ENCODE measurements at regions not wholly inside any gene's neighbourhood (a gene's known extent, or its start where the extent isn't known, plus 50 kb on each side); places are given as distances from the start of the nearest gene placed in this dataset.

DNA sequence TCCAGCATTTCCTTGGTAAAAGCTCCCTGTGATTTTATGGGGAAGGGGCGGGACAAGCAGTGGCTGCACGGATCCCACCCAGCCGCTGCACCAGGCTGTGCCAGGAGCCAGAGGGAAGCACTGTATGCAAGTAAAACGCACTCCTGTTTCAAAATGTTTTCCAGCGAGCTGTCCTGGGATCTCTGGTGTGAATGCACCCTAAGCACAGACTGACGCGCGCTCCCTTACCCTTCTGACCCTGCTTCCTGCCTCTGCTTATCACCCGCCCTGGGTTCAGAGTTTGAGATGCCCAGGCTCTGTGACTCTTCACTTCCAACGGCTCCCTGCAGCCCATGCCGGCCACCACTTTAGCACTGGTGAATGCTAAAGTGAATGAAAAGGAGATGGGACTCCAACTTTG, 131.2 kb downstream of the RHOU start:
- H3F3A ChIP-seq (ENCODE audit: insufficient read depth, low read length, poor library complexity, severe bottlenecking): no peaks in the 10 kb centered on the region
- H3K4me2 ChIP-seq (ENCODE audit: low read length): no peak overlapping the region
- no peak overlapping the region for H3K27ac ChIP-seq (ENCODE audit: low read length)
- no peak overlapping the region for H3K4me3 ChIP-seq (ENCODE audit: low read length)
- no peak overlapping the region for H2AFZ ChIP-seq (ENCODE audit: low read depth, low read length)
- no peaks in the 10 kb centered on the region for H3K36me3 ChIP-seq (ENCODE audit: insufficient read depth, low read length)
- H4K20me1 ChIP-seq (ENCODE audit: insufficient read depth): no peaks in the 10 kb centered on the region
- no peak overlapping the region for H3K9ac ChIP-seq (ENCODE audit: low read length)
- H3K9me2 ChIP-seq (ENCODE audit: insufficient read depth, low read length): no peaks in the 10 kb centered on the region
- H3K27me3 ChIP-seq (ENCODE audit: insufficient read depth, low read depth, low read length): no peaks in the 10 kb centered on the region
- no peaks in the 10 kb centered on the region for H3K9me3 ChIP-seq (ENCODE audit: low read length)
- no peaks in the 10 kb centered on the region for H3K79me2 ChIP-seq (replicated peaks; ENCODE audit: insufficient read depth, low read length)
- TF ChIP-seq TAF1 (IDR thresholded peaks at IDR 0.05; ENCODE audit: low read depth): no peak

DNA sequence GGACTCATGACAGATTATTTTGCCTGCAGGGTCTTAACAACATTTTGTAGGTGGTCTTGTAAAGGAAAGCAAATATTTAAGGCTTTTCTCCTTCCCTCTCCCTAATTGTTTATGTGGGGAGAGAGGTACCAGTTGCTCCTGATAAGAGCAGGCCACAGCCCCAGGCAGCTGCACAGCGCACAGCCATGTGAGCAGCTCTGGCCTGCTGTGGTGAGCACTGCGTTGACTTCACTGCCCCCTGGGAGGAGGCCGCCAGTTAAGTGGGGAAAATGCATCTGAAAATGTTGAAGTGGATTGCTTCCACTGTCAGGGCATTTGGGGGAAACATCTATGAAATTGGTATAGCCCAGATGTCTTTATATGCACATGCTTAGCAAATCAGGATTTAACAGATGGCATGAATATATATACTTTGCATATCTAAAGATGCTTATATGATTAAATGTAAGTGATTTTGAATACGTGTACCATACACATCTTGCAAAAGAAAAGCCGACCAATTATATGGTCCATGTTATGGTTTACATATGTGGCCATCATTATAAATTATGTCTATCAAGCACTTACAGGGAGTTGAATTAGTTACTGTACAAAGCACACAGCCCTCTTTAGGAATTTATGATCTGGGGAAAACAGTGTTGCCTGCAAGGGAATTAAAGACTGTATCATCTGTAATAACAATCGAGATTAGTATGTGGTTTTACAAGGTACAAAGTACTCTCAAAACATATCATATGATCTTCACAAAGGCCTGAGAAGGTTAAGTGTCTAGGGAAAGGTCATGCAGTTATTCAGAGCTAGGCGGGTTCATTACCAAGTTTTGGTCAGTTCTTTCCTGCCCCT, 132.1 kb downstream of the RHOU start:
- no peak overlapping the region for H3K27ac ChIP-seq (ENCODE audit: low read length)

DNA sequence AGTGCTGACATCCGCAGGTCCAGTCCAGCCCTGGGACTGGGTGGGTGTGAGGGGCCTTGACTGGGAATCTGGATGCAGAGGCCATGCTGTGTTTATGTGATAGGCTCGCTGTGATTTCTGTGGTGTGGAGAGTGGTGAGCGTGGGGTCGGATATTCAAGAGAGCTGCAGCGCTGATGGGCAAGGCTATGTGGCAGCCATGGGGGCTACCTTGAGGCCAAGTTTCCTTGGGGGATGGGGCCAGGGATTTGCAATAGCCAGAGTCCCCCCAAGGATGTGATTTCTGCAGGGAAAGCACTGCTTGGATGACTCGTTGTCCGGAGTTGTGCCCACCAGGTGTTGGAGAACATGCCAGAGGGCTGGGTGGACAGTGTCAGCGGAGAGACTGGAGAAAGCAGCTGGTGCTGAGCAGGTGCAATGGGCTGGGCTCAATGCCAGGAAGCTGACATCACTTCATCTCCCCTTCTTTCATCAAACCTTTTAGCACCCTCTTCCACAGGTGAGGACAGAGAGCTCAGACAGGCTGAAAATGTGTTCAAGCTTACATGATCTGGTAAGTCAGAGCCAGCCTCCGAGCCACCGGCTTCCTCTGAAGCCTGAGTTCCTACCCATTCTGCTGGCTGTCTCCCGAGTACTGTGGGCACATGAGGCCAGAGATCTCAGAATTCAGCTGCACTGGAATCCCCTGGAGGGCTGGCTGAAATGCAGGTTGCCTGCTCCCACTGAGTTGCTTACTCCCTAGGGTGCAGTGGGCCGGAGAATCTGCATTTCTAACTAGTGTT, 132.9 kb downstream of the RHOU start:
- Histone ChIP-seq H3K36me3 (ENCODE audit: insufficient read depth, low read length) (no peaks in the 10 kb centered on the region), H3K27me3 (ENCODE audit: insufficient read depth, low read depth, low read length) (no peaks in the 10 kb centered on the region), H3K27ac (ENCODE audit: low read length) (no peak overlapping the region), H2AFZ (ENCODE audit: low read depth, low read length) (no peak overlapping the region), H3K9me2 (ENCODE audit: insufficient read depth, low read length) (no peaks in the 10 kb centered on the region), H3K9me3 (ENCODE audit: low read length) (no peaks in the 10 kb centered on the region), H3K4me2 (ENCODE audit: low read length) (no peak overlapping the region), H3K4me3 (ENCODE audit: low read length) (no peak overlapping the region), H4K20me1 (ENCODE audit: insufficient read depth) (no peaks in the 10 kb centered on the region), H3K79me2 (replicated peaks; ENCODE audit: insufficient read depth, low read length) (no peaks in the 10 kb centered on the region), H3F3A (ENCODE audit: insufficient read depth, low read length, poor library complexity, severe bottlenecking) (no peaks in the 10 kb centered on the region), H3K9ac (ENCODE audit: low read length) (no peak overlapping the region)
- TF ChIP-seq, protein P1, sequence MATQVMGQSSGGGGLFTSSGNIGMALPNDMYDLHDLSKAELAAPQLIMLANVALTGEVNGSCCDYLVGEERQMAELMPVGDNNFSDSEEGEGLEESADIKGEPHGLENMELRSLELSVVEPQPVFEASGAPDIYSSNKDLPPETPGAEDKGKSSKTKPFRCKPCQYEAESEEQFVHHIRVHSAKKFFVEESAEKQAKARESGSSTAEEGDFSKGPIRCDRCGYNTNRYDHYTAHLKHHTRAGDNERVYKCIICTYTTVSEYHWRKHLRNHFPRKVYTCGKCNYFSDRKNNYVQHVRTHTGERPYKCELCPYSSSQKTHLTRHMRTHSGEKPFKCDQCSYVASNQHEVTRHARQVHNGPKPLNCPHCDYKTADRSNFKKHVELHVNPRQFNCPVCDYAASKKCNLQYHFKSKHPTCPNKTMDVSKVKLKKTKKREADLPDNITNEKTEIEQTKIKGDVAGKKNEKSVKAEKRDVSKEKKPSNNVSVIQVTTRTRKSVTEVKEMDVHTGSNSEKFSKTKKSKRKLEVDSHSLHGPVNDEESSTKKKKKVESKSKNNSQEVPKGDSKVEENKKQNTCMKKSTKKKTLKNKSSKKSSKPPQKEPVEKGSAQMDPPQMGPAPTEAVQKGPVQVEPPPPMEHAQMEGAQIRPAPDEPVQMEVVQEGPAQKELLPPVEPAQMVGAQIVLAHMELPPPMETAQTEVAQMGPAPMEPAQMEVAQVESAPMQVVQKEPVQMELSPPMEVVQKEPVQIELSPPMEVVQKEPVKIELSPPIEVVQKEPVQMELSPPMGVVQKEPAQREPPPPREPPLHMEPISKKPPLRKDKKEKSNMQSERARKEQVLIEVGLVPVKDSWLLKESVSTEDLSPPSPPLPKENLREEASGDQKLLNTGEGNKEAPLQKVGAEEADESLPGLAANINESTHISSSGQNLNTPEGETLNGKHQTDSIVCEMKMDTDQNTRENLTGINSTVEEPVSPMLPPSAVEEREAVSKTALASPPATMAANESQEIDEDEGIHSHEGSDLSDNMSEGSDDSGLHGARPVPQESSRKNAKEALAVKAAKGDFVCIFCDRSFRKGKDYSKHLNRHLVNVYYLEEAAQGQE (IDR thresholded peaks at IDR 0.05; ENCODE audit: borderline replicate concordance): no peak
- TF ChIP-seq MXI1 (conservative IDR thresholded peaks at IDR 0.05; ENCODE audit: poor library complexity, severe bottlenecking): no peak
- TF ChIP-seq POLR2AphosphoS5 (IDR thresholded peaks at IDR 0.05): no peak
- TF ChIP-seq TAF1 (IDR thresholded peaks at IDR 0.05; ENCODE audit: low read depth): no peak
- TF ChIP-seq, protein P2, sequence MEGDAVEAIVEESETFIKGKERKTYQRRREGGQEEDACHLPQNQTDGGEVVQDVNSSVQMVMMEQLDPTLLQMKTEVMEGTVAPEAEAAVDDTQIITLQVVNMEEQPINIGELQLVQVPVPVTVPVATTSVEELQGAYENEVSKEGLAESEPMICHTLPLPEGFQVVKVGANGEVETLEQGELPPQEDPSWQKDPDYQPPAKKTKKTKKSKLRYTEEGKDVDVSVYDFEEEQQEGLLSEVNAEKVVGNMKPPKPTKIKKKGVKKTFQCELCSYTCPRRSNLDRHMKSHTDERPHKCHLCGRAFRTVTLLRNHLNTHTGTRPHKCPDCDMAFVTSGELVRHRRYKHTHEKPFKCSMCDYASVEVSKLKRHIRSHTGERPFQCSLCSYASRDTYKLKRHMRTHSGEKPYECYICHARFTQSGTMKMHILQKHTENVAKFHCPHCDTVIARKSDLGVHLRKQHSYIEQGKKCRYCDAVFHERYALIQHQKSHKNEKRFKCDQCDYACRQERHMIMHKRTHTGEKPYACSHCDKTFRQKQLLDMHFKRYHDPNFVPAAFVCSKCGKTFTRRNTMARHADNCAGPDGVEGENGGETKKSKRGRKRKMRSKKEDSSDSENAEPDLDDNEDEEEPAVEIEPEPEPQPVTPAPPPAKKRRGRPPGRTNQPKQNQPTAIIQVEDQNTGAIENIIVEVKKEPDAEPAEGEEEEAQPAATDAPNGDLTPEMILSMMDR (IDR thresholded peaks at IDR 0.05; ENCODE audit: poor library complexity, severe bottlenecking): no peak
- TF ChIP-seq SMC3 (conservative IDR thresholded peaks at IDR 0.05; ENCODE audit: poor library complexity): no peak
- no peak for TF ChIP-seq EZH2 (IDR thresholded peaks at IDR 0.05; ENCODE audit: borderline replicate concordance, insufficient read depth, low read length, poor library complexity, severe bottlenecking)
- no peak for TF ChIP-seq EP300 (conservative IDR thresholded peaks at IDR 0.05; ENCODE audit: poor library complexity, severe bottlenecking)
- no peak for TF ChIP-seq RAD21 (conservative IDR thresholded peaks at IDR 0.05)

More for the DNA sequence above, 132.1 kb downstream of the RHOU start:
- Histone ChIP-seq H3K9me3 (ENCODE audit: low read length) (no peaks in the 10 kb centered on the region), H3K9me2 (ENCODE audit: insufficient read depth, low read length) (no peaks in the 10 kb centered on the region), H3K4me2 (ENCODE audit: low read length) (no peak overlapping the region), H3F3A (ENCODE audit: insufficient read depth, low read length, poor library complexity, severe bottlenecking) (no peaks in the 10 kb centered on the region), H3K27me3 (ENCODE audit: insufficient read depth, low read depth, low read length) (no peaks in the 10 kb centered on the region), H2AFZ (ENCODE audit: low read depth, low read length) (no peak overlapping the region), H3K79me2 (replicated peaks; ENCODE audit: insufficient read depth, low read length) (no peaks in the 10 kb centered on the region), H3K36me3 (ENCODE audit: insufficient read depth, low read length) (no peaks in the 10 kb centered on the region), H4K20me1 (ENCODE audit: insufficient read depth) (no peaks in the 10 kb centered on the region), H3K9ac (ENCODE audit: low read length) (no peak overlapping the region), H3K4me3 (ENCODE audit: low read length) (no peak overlapping the region)
- TF ChIP-seq POLR2AphosphoS5 (IDR thresholded peaks at IDR 0.05): peak; percentile 45
- no peak for TF ChIP-seq TAF1 (IDR thresholded peaks at IDR 0.05; ENCODE audit: low read depth)
